HEK293 (cell line): ENCODE measurements at regions not wholly inside any gene's neighbourhood (a gene's known extent, or its start where the extent isn't known, plus 50 kb on each side); places are given as distances from the start of the nearest gene placed in this dataset.

Experiments
- CTCF ChIP-seq: fragments of 450-650 bp; formaldehyde crosslinking; IDR thresholded peaks from 2 replicates; pipeline ENCODE4 v1.5.1; 2016; ENCODE audit warnings: missing biosample characterization, missing genetic modification characterization
- FEZF1 ChIP-seq: fragments of 450-650 bp; formaldehyde crosslinking; IDR thresholded peaks from 2 replicates; pipeline ENCODE4 v1.5.1; 2016; ENCODE audit warnings: missing biosample characterization, missing genetic modification characterization
- YY1 ChIP-seq: fragments of 450-650 bp; formaldehyde crosslinking; IDR thresholded peaks from 2 replicates; pipeline ENCODE4 v1.5.1; 2018; ENCODE audit warnings: missing biosample characterization, missing genetic modification characterization
- ZNF19 ChIP-seq: fragments of 450-650 bp; formaldehyde crosslinking; IDR thresholded peaks from 2 replicates; pipeline ENCODE4; 2016; ENCODE audit warnings: missing biosample characterization, missing genetic modification characterization, low read depth

GRCh38 chr14:22210026-22210425, 379.0 kb downstream of the DAD1 start:
- no peak for TF ChIP-seq FEZF1 (tag by site-specific recombination)
- TF ChIP-seq CTCF (tag by site-specific recombination), result no peak
- no peak for TF ChIP-seq YY1 (tag by site-specific recombination)
- no peak for TF ChIP-seq ZNF19 (tag by site-specific recombination)
